CD4-positive, alpha-beta T cell treated with Interleukin-17A for 1 hour (primary cell): ENCODE measurements at regions not wholly inside any gene's neighbourhood (a gene's known extent, or its start where the extent isn't known, plus 50 kb on each side); places are given as distances from the start of the nearest gene placed in this dataset.
"Not testable (repeated sequence)": the region's sequence is repeated elsewhere in the genome, so short reads cannot be mapped to it uniquely, and the experiment has no call there.

Source experiments
- DNase-seq: peaks from one replicate; pipeline ENCODE4 v3.0.0-alpha.2; 2020

GRCh38 chr20:4465212-4465611 lies 216.1 kb upstream of the ADRA1D start:
- DNase-seq = no peak

- DNase-seq = not testable (repeated sequence)
These were observed 213.7 kb upstream of the ADRA1D start for GRCh38 chr20:4462801-4463200.

GRCh38 chr20:4459081-4459480 lies 210.0 kb upstream of the ADRA1D start:
- DNase-seq = no peak

GRCh38 chr20:4457566-4458543 lies 208.8 kb upstream of the ADRA1D start:
- DNase-seq = no peak

GRCh38 chr20:4455996-4456395 lies 206.9 kb upstream of the ADRA1D start:
- DNase-seq = no peak

GRCh38 chr20:4455301-4455701 lies 206.2 kb upstream of the ADRA1D start:
- no peak for DNase-seq

GRCh38 chr20:4454111-4454510 lies 205.0 kb upstream of the ADRA1D start:
- no peak for DNase-seq

- no peak for DNase-seq
These were observed 204.3 kb upstream of the ADRA1D start for GRCh38 chr20:4453359-4453758.

- DNase-seq = no peak
These were observed 202.5 kb upstream of the ADRA1D start for GRCh38 chr20:4451487-4452081.

GRCh38 chr20:4449957-4450715 lies 201.0 kb upstream of the ADRA1D start:
- no peak for DNase-seq

GRCh38 chr20:4445784-4446183 lies 196.7 kb upstream of the ADRA1D start:
- DNase-seq = no peak

GRCh38 chr20:4445331-4445730 lies 196.2 kb upstream of the ADRA1D start:
- DNase-seq = no peak

GRCh38 chr20:4444404-4444803 lies 195.3 kb upstream of the ADRA1D start:
- DNase-seq = no peak

- DNase-seq = no peak
These were observed 193.9 kb upstream of the ADRA1D start for GRCh38 chr20:4443016-4443415.

- DNase-seq = no peak
These were observed 192.8 kb upstream of the ADRA1D start for GRCh38 chr20:4441871-4442270.

GRCh38 chr20:4441191-4441590 lies 192.1 kb upstream of the ADRA1D start:
- no peak for DNase-seq

GRCh38 chr20:4439461-4439860 lies 190.4 kb upstream of the ADRA1D start:
- DNase-seq = no peak

- no peak for DNase-seq
These were observed 188.0 kb upstream of the ADRA1D start for GRCh38 chr20:4437131-4437530.

GRCh38 chr20:4435671-4436455 lies 186.8 kb upstream of the ADRA1D start:
- no peak for DNase-seq

- no peak for DNase-seq
These were observed 186.1 kb upstream of the ADRA1D start for GRCh38 chr20:4435225-4435624.

GRCh38 chr20:4434681-4435080 lies 185.6 kb upstream of the ADRA1D start:
- no peak for DNase-seq

- no peak for DNase-seq
These were observed 182.4 kb upstream of the ADRA1D start for GRCh38 chr20:4431446-4431845.

GRCh38 chr20:4430826-4431225 lies 181.7 kb upstream of the ADRA1D start:
- DNase-seq = not testable (repeated sequence)
